Cardiac fibroblast (primary cell): ENCODE measurements at regions not wholly inside any gene's neighbourhood (a gene's known extent, or its start where the extent isn't known, plus 50 kb on each side); places are given as distances from the start of the nearest gene placed in this dataset.
"Not testable (repeated sequence)": the region's sequence is repeated elsewhere in the genome, so short reads cannot be mapped to it uniquely, and the experiment has no call there.

ENCODE experiments used
- DNase-seq, 2 donors: peaks; one replicate each; pipeline versions ENCODE4 v3.0.0 to v3.0.0-alpha.2; 2010; ENCODE audit warnings: low read depth in 2 of 2
- H3K4me3 ChIP-seq, 2 donors: replicated peaks in 1 of 2; 1 replicate in 1 of 2; 2 replicates in 1 of 2; pipeline ENCODE4 v1.5.1; 2011; ENCODE audit warnings: low read depth in 2 of 2, low read length in 2 of 2, mild to moderate bottlenecking in 2 of 2, moderate library complexity in 1 of 2
- TF ChIP-seq, protein P1 (sequence below): IDR thresholded peaks from one replicate; pipeline ENCODE4 v1.5.1; 2011; ENCODE audit warnings: low read depth, mild to moderate bottlenecking, low read length, inconsistent platforms

GRCh38 chr9:78704153-78704552 lies 407.2 kb downstream of the PSAT1 start:
- peak in 1 of 2 donors; percentile 27 for DNase-seq
- H3K4me3 ChIP-seq: not testable (repeated sequence)
- TF ChIP-seq, protein P1, sequence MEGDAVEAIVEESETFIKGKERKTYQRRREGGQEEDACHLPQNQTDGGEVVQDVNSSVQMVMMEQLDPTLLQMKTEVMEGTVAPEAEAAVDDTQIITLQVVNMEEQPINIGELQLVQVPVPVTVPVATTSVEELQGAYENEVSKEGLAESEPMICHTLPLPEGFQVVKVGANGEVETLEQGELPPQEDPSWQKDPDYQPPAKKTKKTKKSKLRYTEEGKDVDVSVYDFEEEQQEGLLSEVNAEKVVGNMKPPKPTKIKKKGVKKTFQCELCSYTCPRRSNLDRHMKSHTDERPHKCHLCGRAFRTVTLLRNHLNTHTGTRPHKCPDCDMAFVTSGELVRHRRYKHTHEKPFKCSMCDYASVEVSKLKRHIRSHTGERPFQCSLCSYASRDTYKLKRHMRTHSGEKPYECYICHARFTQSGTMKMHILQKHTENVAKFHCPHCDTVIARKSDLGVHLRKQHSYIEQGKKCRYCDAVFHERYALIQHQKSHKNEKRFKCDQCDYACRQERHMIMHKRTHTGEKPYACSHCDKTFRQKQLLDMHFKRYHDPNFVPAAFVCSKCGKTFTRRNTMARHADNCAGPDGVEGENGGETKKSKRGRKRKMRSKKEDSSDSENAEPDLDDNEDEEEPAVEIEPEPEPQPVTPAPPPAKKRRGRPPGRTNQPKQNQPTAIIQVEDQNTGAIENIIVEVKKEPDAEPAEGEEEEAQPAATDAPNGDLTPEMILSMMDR: peak; percentile 42

DNA sequence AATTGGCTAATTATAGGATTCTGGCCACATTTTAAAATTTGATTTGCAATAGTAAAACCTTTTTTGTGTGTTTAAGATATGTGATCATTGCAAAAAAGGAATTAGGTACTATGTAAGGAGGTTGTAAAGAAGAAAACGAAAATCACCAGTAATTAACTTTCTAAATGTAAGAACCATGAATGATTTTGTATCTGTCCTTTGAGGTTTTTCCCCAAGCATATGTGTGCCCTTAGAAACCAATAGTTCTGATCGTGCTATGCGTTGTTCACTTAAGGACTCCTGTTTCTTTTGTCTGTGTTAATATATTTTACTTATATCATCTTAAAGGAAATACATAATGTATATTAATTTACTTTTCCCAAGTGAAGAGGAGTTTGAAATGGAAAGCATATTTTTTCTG lies 410.2 kb downstream of the PSAT1 start:
- TF ChIP-seq, protein P1: no peak
- DNase-seq: no peak
- no peak overlapping the region for H3K4me3 ChIP-seq

DNA sequence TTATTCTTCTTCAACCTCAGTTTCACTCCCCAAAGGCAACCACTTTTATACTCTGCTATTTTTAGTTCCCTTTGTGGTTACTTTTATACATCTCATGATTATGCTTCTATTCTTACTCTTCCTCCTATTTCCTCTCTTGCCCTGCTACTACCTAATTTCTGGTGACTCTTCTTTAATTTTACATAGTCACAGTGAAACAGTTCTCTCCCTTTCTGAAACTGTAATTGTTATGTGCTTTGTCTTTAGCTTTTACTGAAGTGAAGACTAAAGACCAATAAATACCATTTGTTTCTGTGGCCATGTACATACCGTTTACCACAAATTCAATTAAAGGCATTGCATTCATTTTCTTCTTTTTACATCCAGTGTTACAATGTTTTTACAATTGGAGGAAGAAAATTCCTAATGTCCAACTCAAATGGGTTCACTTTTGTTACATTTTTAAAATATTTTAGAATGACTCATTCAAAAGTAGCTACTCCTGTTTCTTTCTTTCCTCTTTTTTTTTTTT lies 410.6 kb downstream of the PSAT1 start:
- TF ChIP-seq, protein P1: no peak
- H3K4me3 ChIP-seq: no peak overlapping the region

DNA sequence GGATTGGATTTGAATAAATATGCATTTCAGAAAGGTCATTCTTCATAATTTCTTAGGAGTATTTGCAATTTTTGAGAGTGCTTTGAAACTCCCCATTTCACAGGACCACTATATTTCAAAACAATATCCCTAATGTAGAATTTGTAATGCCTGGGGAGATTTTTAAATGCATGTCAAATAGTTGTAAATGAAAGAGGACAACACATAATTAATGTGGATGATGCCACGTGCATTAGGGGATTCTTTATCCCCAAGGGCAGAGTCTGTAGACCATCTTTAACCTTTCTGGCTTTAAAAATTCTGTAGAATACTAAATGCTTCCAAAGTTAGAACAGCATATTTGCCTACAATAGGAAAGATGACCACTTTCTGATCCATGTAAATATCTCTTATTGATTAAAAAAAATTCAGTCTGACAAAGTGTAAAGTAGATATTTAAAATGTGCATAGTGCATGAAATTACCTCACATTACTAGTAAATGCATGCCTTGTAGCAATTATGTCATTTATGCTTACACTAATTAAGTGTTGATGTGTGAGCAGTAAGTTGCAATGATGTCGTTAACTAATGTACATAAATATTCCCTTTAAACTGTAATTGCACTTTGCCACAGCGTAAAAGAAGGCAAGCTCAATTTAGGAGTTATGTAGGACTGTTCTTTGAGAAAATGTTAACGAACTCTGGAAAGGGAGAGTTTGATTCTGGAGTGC lies 416.1 kb downstream of the PSAT1 start:
- TF ChIP-seq, protein P1: no peak
- DNase-seq: no peak

More for the DNA sequence above, 410.6 kb downstream of the PSAT1 start:
- DNase-seq: peak; percentile 36 to 71

GRCh38 chr9:78713614-78714405 lies 416.9 kb downstream of the PSAT1 start:
- DNase-seq: peak; percentile 0 to 46
- TF ChIP-seq, protein P1: no peak
- no peak overlapping the region for H3K4me3 ChIP-seq

More for the DNA sequence above, 416.1 kb downstream of the PSAT1 start:
- no peak overlapping the region for H3K4me3 ChIP-seq

- peak; percentile 2 to 70 for DNase-seq
Measured at GRCh38 chr9:78714576-78714975, 417.7 kb downstream of the PSAT1 start.

GRCh38 chr9:78719029-78719428 lies 422.1 kb downstream of the PSAT1 start:
- H3K4me3 ChIP-seq, DNase-seq: not testable (repeated sequence)

More at GRCh38 chr9:78714576-78714975, 417.7 kb downstream of the PSAT1 start:
- no peak overlapping the region for H3K4me3 ChIP-seq
- TF ChIP-seq, protein P1: no peak
